CD14-positive monocyte (primary cell): ENCODE measurements at regions not wholly inside any gene's neighbourhood (a gene's known extent, or its start where the extent isn't known, plus 50 kb on each side); places are given as distances from the start of the nearest gene placed in this dataset.

Experiments used
- DNase-seq, 3 donors: peaks; one replicate each; pipeline ENCODE4 v3.0.0-alpha.2; 2011 to 2022
- H2AFZ ChIP-seq: 2 replicates; pipeline ENCODE4 v1.6.0; 2012; ENCODE audit warnings: mild to moderate bottlenecking, low read depth, low read length, inconsistent platforms; ENCODE audit not compliant: insufficient read depth, poor library complexity, severe bottlenecking
- H3K27ac ChIP-seq, 2 donors: 1 replicate in 1 of 2; 2 replicates in 1 of 2; pipeline ENCODE4 v1.5.1; 2012 to 2013; ENCODE audit warnings: low read length in 2 of 2, control low read depth in 1 of 2, inconsistent platforms in 1 of 2, low read depth in 1 of 2, mild to moderate bottlenecking in 1 of 2
- H3K27me3 ChIP-seq, 2 donors: one replicate each; pipeline versions ENCODE4 v1.6.0 to v1.6.1; 2011 to 2013; ENCODE audit warnings: low read length in 2 of 2; ENCODE audit not compliant: control insufficient read depth in 2 of 2, insufficient read depth in 2 of 2
- H3K36me3 ChIP-seq, 2 donors: replicated peaks in 1 of 2; 1 replicate in 1 of 2; 2 replicates in 1 of 2; pipeline versions ENCODE4 v1.5.1 to v1.6.1; 2012 to 2013; ENCODE audit warnings: low read length in 2 of 2, control low read depth in 1 of 2, inconsistent platforms in 1 of 2, mild to moderate bottlenecking in 1 of 2; ENCODE audit not compliant: insufficient read depth in 2 of 2, control insufficient read depth in 1 of 2
- H3K4me1 ChIP-seq, 2 donors: 1 replicate in 1 of 2; 2 replicates in 1 of 2; pipeline versions ENCODE4 v1.5.1 to v1.6.1; 2012 to 2013; ENCODE audit warnings: low read length in 2 of 2, control low read depth in 1 of 2, inconsistent platforms in 1 of 2, mild to moderate bottlenecking in 1 of 2, moderate library complexity in 1 of 2; ENCODE audit not compliant: insufficient read depth in 2 of 2, control insufficient read depth in 1 of 2
- H3K4me2 ChIP-seq: replicated peaks from 2 replicates; pipeline ENCODE3; 2012; ENCODE audit warnings: low read length, moderate library complexity, mild to moderate bottlenecking; ENCODE audit not compliant: poor library complexity, severe bottlenecking; ENCODE audit errors: extremely low read depth
- H3K4me3 ChIP-seq, 3 experiments: fragments of 200-600 bp in 1 of 3; sonication (generic) in 1 of 3; replicated peaks in 1 of 3; 1 replicate in 2 of 3; 2 replicates in 1 of 3; pipeline ENCODE4 v1.5.1; 2011 to 2013; ENCODE audit warnings: low read length in 3 of 3, mild to moderate bottlenecking in 3 of 3, control low read depth in 2 of 3, low read depth in 2 of 3, inconsistent platforms in 1 of 3, moderate library complexity in 1 of 3
- H3K79me2 ChIP-seq: 2 replicates; pipeline ENCODE4 v1.6.0; 2012; ENCODE audit warnings: mild to moderate bottlenecking, control low read depth, inconsistent platforms, low read length, moderate library complexity; ENCODE audit not compliant: insufficient read depth
- H3K9ac ChIP-seq: 2 replicates; pipeline ENCODE4 v1.6.0; 2017; ENCODE audit warnings: low read length, mild to moderate bottlenecking; ENCODE audit not compliant: insufficient read depth, poor library complexity, severe bottlenecking
- H3K9me3 ChIP-seq, 2 donors: replicated peaks in 1 of 2; 1 replicate in 1 of 2; 2 replicates in 1 of 2; pipeline versions ENCODE4 v1.5.1 to v1.6.1; 2012 to 2013; ENCODE audit warnings: low read length in 2 of 2, control low read depth in 1 of 2; ENCODE audit not compliant: control insufficient read depth in 1 of 2, insufficient read depth in 1 of 2
- H4K20me1 ChIP-seq: 2 replicates; pipeline ENCODE4 v1.6.0; 2012; ENCODE audit warnings: mild to moderate bottlenecking, low read length, control low read depth, moderate library complexity; ENCODE audit not compliant: insufficient read depth
- H3K27ac Mint-ChIP-seq, 7 donors: one replicate each; pipeline ENCODE4 v1.8.0; 2020; ENCODE audit warnings: mild to moderate bottlenecking in 7 of 7, mixed read lengths in 7 of 7, moderate library complexity in 6 of 7, inconsistent platforms in 2 of 7
- H3K27me3 Mint-ChIP-seq, 3 donors: one replicate each; pipeline ENCODE4 v1.8.0; 2021 to 2022; ENCODE audit warnings: low read depth in 3 of 3, mild to moderate bottlenecking in 3 of 3, mixed read lengths in 3 of 3, moderate library complexity in 3 of 3, inconsistent platforms in 1 of 3
- H3K36me3 Mint-ChIP-seq, 2 donors: one replicate each; pipeline ENCODE4 v1.8.0; 2020; ENCODE audit warnings: mixed read lengths in 2 of 2, inconsistent platforms in 1 of 2, mild to moderate bottlenecking in 1 of 2
- H3K4me1 Mint-ChIP-seq: one replicate; pipeline ENCODE4 v1.8.0; 2020; ENCODE audit warnings: mild to moderate bottlenecking, mixed read lengths
- H3K4me3 Mint-ChIP-seq, 2 donors: one replicate each; pipeline ENCODE4 v1.8.0; 2020; ENCODE audit warnings: mild to moderate bottlenecking in 2 of 2, mixed read lengths in 2 of 2, moderate library complexity in 1 of 2
- H3K9me3 Mint-ChIP-seq, 7 donors: one replicate each; pipeline ENCODE4 v1.8.0; 2020 to 2022; ENCODE audit warnings: mixed read lengths in 7 of 7, mild to moderate bottlenecking in 6 of 7, moderate library complexity in 6 of 7, inconsistent platforms in 2 of 7
- CTCF ChIP-seq: fragments of 200-600 bp; IDR thresholded peaks from one replicate; pipeline ENCODE4 v1.8.0; 2022; ENCODE audit warnings: antibody characterized with exemption, mild to moderate bottlenecking
- WGBS: methylation state at CpG from one replicate; pipeline ENCODE4 v1.1.5; 2013; ENCODE audit warnings: missing lambda C conversion rate; ENCODE audit not compliant: insufficient coverage; 5-methylcytosine and 5-hydroxymethylcytosine counted together
- intact Hi-C, 2 donors: fragments of 100-400 bp; cut with micrococcal nuclease; formaldehyde crosslinking; loops; one replicate each; pipeline versions ENCODE4 v1.15.0 to v1.15.1; 2023

GRCh38 chr13:90950160-90950559, 397.3 kb upstream of the MIR17HG start:
- TF ChIP-seq CTCF, result no peak
- no peaks in the 10 kb centered on the region for H3K79me2 ChIP-seq
- H4K20me1 ChIP-seq, result no peaks in the 10 kb centered on the region
- Mint-ChIP-seq H3K4me3 (no peak overlapping the region), H3K36me3 (no peaks in the 10 kb centered on the region), H3K27me3 (no peaks in the 10 kb centered on the region), H3K9me3 (peaks cover 2 to 11% (median 6%) of the 10 kb centered on the region in 7 donors), H3K4me1 (no peaks in the 10 kb centered on the region), H3K27ac (no peak overlapping the region)
- H3K27me3 ChIP-seq, result no peaks in the 10 kb centered on the region
- WGBS, result no CpG with 5 or more reads among the region's 1 CpG
- no peak overlapping the region for H2AFZ ChIP-seq
- H3K4me3 ChIP-seq, result no peak overlapping the region
- H3K9ac ChIP-seq, result no peak overlapping the region
- H3K9me3 ChIP-seq, result peaks cover 0 to 14% of the 10 kb centered on the region in 2 donors
- H3K4me1 ChIP-seq, result no peaks in the 10 kb centered on the region
- no peaks in the 10 kb centered on the region for H3K36me3 ChIP-seq
- DNase-seq, result no peak
- no peak overlapping the region for H3K27ac ChIP-seq
- intact Hi-C loops, result no loop called here
- H3K4me2 ChIP-seq, result no peak overlapping the region

- Histone ChIP-seq H3K9ac (no peak overlapping the region), H3K27ac (no peak overlapping the region), H2AFZ (no peak overlapping the region), H3K4me3 (no peak overlapping the region), H3K4me1 (no peaks in the 10 kb centered on the region), H3K79me2 (no peaks in the 10 kb centered on the region), H3K9me3 (peaks cover 0 to 12% of the 10 kb centered on the region in 2 donors), H3K36me3 (no peaks in the 10 kb centered on the region), H3K27me3 (no peaks in the 10 kb centered on the region), H4K20me1 (no peaks in the 10 kb centered on the region), H3K4me2 (no peak overlapping the region)
- no peaks in the 10 kb centered on the region for H3K4me1 Mint-ChIP-seq
- intact Hi-C loops, result no loop called here
- H3K27me3 Mint-ChIP-seq, result no peaks in the 10 kb centered on the region
- WGBS, result no CpG with 5 or more reads among the region's 5 CpGs
- no peak for DNase-seq
- H3K4me3 Mint-ChIP-seq, result no peak overlapping the region
- peaks cover 0 to 11% (median 6%) of the 10 kb centered on the region in 7 donors for H3K9me3 Mint-ChIP-seq
- H3K36me3 Mint-ChIP-seq, result no peaks in the 10 kb centered on the region
- no peak overlapping the region for H3K27ac Mint-ChIP-seq
- TF ChIP-seq CTCF, result no peak
Measured at GRCh38 chr13:90951663-90952062, 395.8 kb upstream of the MIR17HG start.
